Calu3 (cell line): ENCODE measurements at regions not wholly inside any gene's neighbourhood (a gene's known extent, or its start where the extent isn't known, plus 50 kb on each side); places are given as distances from the start of the nearest gene placed in this dataset.

Experiments
- BruUV-seq: library from RNA; stranded (reverse); fragments of 400-500 nt; replicated peaks from 2 replicates; lab custom pipeline; 2021; lab: Mats Ljungman, UMichigan
- CTCF ChIA-PET: fragments of 300-600 bp; sonication (Branson Sonifier 250); formaldehyde crosslinking; loops from one replicate; lab custom pipeline; 2022; ENCODE audit warnings: antibody characterized with exemption; lab: Charles Lee
- DNase-seq: peaks from one replicate; pipeline ENCODE4 v3.0.0; 2022
- H3K27ac Mint-ChIP-seq: one replicate; pipeline ENCODE4 v1.8.0; 2022; ENCODE audit warnings: mixed read lengths; ENCODE audit not compliant: unreplicated experiment
- H3K27me3 Mint-ChIP-seq: one replicate; pipeline ENCODE4 v1.8.0; 2022; ENCODE audit warnings: mixed read lengths; ENCODE audit not compliant: unreplicated experiment
- H3K36me3 Mint-ChIP-seq: one replicate; pipeline ENCODE4 v1.8.0; 2022; ENCODE audit warnings: mild to moderate bottlenecking, moderate library complexity, mixed read lengths; ENCODE audit not compliant: insufficient read depth, unreplicated experiment
- H3K4me1 Mint-ChIP-seq: one replicate; pipeline ENCODE4 v1.8.0; 2022; ENCODE audit warnings: mild to moderate bottlenecking, low read depth, mixed read lengths; ENCODE audit not compliant: unreplicated experiment
- H3K4me3 Mint-ChIP-seq: one replicate; pipeline ENCODE4 v1.8.0; 2022; ENCODE audit warnings: mild to moderate bottlenecking, low read depth, moderate library complexity, mixed read lengths; ENCODE audit not compliant: unreplicated experiment
- H3K9me3 Mint-ChIP-seq: one replicate; pipeline ENCODE4 v1.8.0; 2022; ENCODE audit warnings: low read depth, mixed read lengths; ENCODE audit not compliant: unreplicated experiment
- CTCF ChIP-seq: fragments of 200-600 bp; IDR thresholded peaks from one replicate; pipeline ENCODE4 v1.8.0; 2022; ENCODE audit warnings: antibody characterized with exemption; ENCODE audit not compliant: unreplicated experiment
- intact Hi-C: fragments of 100-400 bp; cut with micrococcal nuclease; formaldehyde crosslinking; loops from one replicate; pipeline ENCODE4 v1.10.0; 2022; ENCODE audit not compliant: unreplicated experiment

DNA sequence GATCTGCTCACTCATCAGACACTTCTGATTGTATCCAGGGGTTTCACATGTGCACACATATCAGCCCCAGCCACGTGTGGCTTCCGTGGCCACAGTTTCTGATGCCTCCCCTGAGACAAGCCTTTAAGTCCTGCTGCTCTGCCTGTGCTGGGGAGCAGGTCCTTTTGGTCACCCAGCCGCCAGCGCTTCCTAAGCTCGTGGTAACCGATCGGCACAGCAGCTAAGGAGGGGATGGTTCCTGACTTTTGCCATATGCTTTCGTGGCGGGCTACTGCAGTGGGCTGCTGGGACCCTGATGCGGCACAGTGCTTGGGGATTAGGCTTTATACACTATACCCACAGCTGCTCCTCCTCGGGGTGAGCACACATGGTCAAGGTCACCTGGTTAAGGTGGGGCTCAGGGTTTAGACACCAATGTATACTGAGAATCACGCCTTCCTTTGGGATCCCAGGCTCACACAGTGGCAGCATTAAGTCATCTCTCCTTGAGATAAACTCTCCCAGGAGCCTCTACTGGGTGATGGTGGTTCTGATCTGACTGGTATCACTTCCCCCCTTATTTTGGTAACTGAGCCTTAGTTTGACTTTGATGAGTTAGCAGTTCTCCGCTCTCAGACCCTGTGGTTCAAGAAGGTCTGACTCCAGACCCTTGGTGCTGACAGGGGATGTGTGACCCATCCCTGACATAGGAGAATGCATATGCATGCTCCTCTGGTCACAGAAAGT is 85.9 kb upstream of the KCNG1 start:
- no TSS peak for BruUV-seq
- CTCF ChIA-PET: no interaction called here
- no peaks in the 10 kb centered on the region for H3K4me1 Mint-ChIP-seq
- no peak for TF ChIP-seq CTCF
- H3K27me3 Mint-ChIP-seq: peaks cover 86% of the 10 kb centered on the region
- no peak overlapping the region for H3K4me3 Mint-ChIP-seq
- no peak for DNase-seq
- no peaks in the 10 kb centered on the region for H3K9me3 Mint-ChIP-seq
- H3K36me3 Mint-ChIP-seq: no peaks in the 10 kb centered on the region
- no peak overlapping the region for H3K27ac Mint-ChIP-seq
- intact Hi-C loops: no loop called here

GRCh38 chr20:51106011-51106410 is 83.1 kb upstream of the KCNG1 start:
- H3K4me3 Mint-ChIP-seq: no peak overlapping the region
- H3K27ac Mint-ChIP-seq: no peak overlapping the region
- CTCF ChIA-PET: no interaction called here
- H3K9me3 Mint-ChIP-seq: no peaks in the 10 kb centered on the region
- BruUV-seq: no TSS peak
- peaks cover 81% of the 10 kb centered on the region for H3K27me3 Mint-ChIP-seq
- no peak for TF ChIP-seq CTCF
- no peak for DNase-seq
- H3K4me1 Mint-ChIP-seq: no peaks in the 10 kb centered on the region
- intact Hi-C loops: no loop called here
- H3K36me3 Mint-ChIP-seq: no peaks in the 10 kb centered on the region

GRCh38 chr20:51104960-51105920 is 82.3 kb upstream of the KCNG1 start:
- no peak for TF ChIP-seq CTCF
- Mint-ChIP-seq H3K27ac (no peak overlapping the region), H3K9me3 (no peaks in the 10 kb centered on the region), H3K4me1 (no peaks in the 10 kb centered on the region), H3K4me3 (no peak overlapping the region), H3K27me3 (peaks cover 73% of the 10 kb centered on the region), H3K36me3 (no peaks in the 10 kb centered on the region)
- no TSS peak for BruUV-seq
- DNase-seq: no peak
- CTCF ChIA-PET: no interaction called here
- intact Hi-C loops: no loop called here

GRCh38 chr20:51100617-51101016 is 77.7 kb upstream of the KCNG1 start:
- Mint-ChIP-seq H3K4me3 (no peak overlapping the region), H3K9me3 (no peaks in the 10 kb centered on the region), H3K36me3 (no peaks in the 10 kb centered on the region), H3K27ac (no peak overlapping the region), H3K4me1 (peaks cover 9% of the 10 kb centered on the region), H3K27me3 (peaks cover 56% of the 10 kb centered on the region)
- DNase-seq: peak; percentile 46
- TF ChIP-seq CTCF: no peak
- intact Hi-C loops: no loop called here
- BruUV-seq: no TSS peak
- CTCF ChIA-PET: interaction anchor here (0.7 to 1.7 kb wide), 6 partner anchors 9 to 973 kb away, joined by 3 to 8 read pairs (median 4); no protein-coding TSS in a partner anchor
